ENCODE measurements at regions not wholly inside any gene's neighbourhood (a gene's known extent, or its start where the extent isn't known, plus 50 kb on each side); places are given as distances from the start of the nearest gene placed in this dataset.
A peak's percentile ranks its signal among the peaks of the same experiment; 100 is the strongest.

- Histone ChIP-seq H3K4me3 (ENCODE audit: low read depth in 2 of 2, low read length in 1 of 2) (peak overlapping the region; percentile 88 to 92), H4K20me1 (ENCODE audit: insufficient read depth) (no peaks in the 10 kb centered on the region), H2AFZ (ENCODE audit: low read depth) (peak overlapping the region; percentile 95), H3K36me3 (replicated peaks in 1 of 2; ENCODE audit: control insufficient read depth in 1 of 2, insufficient read depth in 2 of 2, low read length in 1 of 2) (no peaks in the 10 kb centered on the region), H3K4me2 (peak overlapping the region; percentile 98), H3K4me1 (ENCODE audit: control insufficient read depth in 1 of 2, insufficient read depth in 2 of 2, low read depth in 1 of 2, low read length in 1 of 2) (peaks cover 0 to 7% of the 10 kb centered on the region in 2 experiments; a peak in 3 of 4 replicates), H3K9me2 (no peaks in the 10 kb centered on the region), H3F3A (replicated peaks; ENCODE audit: insufficient read depth) (peaks cover 44% of the 10 kb centered on the region), H3K9me3 (no peaks in the 10 kb centered on the region), H3K27ac (ENCODE audit: low read depth in 2 of 2, low read length in 1 of 2) (peak overlapping the region; percentile 85 to 97), H3K9ac (peak overlapping the region; percentile 78), H3K27me3 (ENCODE audit: insufficient read depth) (no peaks in the 10 kb centered on the region), H3K79me2 (ENCODE audit: insufficient read depth) (peaks cover 27% of the 10 kb centered on the region)
- DNase-seq = no peak
- ChIA-PET CTCF (interaction anchor here (0.6 to 3.3 kb wide), 12 partner anchors 8 to 880 kb away, joined by 3 to 12 read pairs (median 3); a partner anchor contains a TSS), POLR2A (interaction anchor here (0.9 to 5.4 kb wide), 24 partner anchors 9 to 1639 kb away, joined by 3 to 120 read pairs (median 4); a partner anchor contains a TSS)
- WGBS (ENCODE audit: low lambda C conversion rate) = 10% methylated on average over 9 of the region's 9 CpGs
- TF ChIP-seq TEAD4 (IDR thresholded peaks at IDR 0.05; ENCODE audit: borderline replicate concordance, insufficient read depth) = no peak
- no peak for TF ChIP-seq SIN3A (IDR thresholded peaks at IDR 0.05; ENCODE audit: borderline replicate concordance, low read depth, low read length)
- TF ChIP-seq CHD2 (IDR thresholded peaks at IDR 0.05; ENCODE audit: low read length, partially characterized antibody) = no peak
- TF ChIP-seq MAX (IDR thresholded peaks at IDR 0.05; ENCODE audit: low read depth) = 0 out of 2 replicates have a peak, but pooled peaks have one; percentile 7
- TF ChIP-seq EZH2phosphoT487 (IDR thresholded peaks at IDR 0.05; ENCODE audit: borderline replicate concordance, low read depth) = no peak
- TF ChIP-seq FOXM1 (IDR thresholded peaks at IDR 0.05; ENCODE audit: low read depth) = no peak
- TF ChIP-seq FOSL2 (IDR thresholded peaks at IDR 0.05; ENCODE audit: borderline replicate concordance, low read depth) = no peak
- TF ChIP-seq, protein P1, sequence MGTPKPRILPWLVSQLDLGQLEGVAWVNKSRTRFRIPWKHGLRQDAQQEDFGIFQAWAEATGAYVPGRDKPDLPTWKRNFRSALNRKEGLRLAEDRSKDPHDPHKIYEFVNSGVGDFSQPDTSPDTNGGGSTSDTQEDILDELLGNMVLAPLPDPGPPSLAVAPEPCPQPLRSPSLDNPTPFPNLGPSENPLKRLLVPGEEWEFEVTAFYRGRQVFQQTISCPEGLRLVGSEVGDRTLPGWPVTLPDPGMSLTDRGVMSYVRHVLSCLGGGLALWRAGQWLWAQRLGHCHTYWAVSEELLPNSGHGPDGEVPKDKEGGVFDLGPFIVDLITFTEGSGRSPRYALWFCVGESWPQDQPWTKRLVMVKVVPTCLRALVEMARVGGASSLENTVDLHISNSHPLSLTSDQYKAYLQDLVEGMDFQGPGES (IDR thresholded peaks at IDR 0.05; ENCODE audit: low read depth, low read length) = no peak
- TF ChIP-seq SMC3 (IDR thresholded peaks at IDR 0.05; ENCODE audit: low read depth, low read length) = no peak
- TF ChIP-seq TCF12 (IDR thresholded peaks at IDR 0.05) = 0 out of 2 replicates have a peak, but pooled peaks have one; percentile 1
- 0 out of 2 replicates have a peak, but pooled peaks have one; percentile 31 for TF ChIP-seq ELF1 (IDR thresholded peaks at IDR 0.05)
- no peak for TF ChIP-seq RXRA (IDR thresholded peaks at IDR 0.05; ENCODE audit: borderline replicate concordance, low read depth)
- TF ChIP-seq NRF1 (IDR thresholded peaks at IDR 0.05; ENCODE audit: low read depth, low read length) = no peak
- TF ChIP-seq EP300 (IDR thresholded peaks at IDR 0.05; ENCODE audit: borderline replicate concordance in 1 of 2, low read depth in 1 of 2, low read length in 1 of 2) = no peak
- TF ChIP-seq GABPA (IDR thresholded peaks at IDR 0.05; ENCODE audit: low read depth) = peak; percentile 58; the same call in 1 of the 2 replicates
- TF ChIP-seq, protein P2, sequence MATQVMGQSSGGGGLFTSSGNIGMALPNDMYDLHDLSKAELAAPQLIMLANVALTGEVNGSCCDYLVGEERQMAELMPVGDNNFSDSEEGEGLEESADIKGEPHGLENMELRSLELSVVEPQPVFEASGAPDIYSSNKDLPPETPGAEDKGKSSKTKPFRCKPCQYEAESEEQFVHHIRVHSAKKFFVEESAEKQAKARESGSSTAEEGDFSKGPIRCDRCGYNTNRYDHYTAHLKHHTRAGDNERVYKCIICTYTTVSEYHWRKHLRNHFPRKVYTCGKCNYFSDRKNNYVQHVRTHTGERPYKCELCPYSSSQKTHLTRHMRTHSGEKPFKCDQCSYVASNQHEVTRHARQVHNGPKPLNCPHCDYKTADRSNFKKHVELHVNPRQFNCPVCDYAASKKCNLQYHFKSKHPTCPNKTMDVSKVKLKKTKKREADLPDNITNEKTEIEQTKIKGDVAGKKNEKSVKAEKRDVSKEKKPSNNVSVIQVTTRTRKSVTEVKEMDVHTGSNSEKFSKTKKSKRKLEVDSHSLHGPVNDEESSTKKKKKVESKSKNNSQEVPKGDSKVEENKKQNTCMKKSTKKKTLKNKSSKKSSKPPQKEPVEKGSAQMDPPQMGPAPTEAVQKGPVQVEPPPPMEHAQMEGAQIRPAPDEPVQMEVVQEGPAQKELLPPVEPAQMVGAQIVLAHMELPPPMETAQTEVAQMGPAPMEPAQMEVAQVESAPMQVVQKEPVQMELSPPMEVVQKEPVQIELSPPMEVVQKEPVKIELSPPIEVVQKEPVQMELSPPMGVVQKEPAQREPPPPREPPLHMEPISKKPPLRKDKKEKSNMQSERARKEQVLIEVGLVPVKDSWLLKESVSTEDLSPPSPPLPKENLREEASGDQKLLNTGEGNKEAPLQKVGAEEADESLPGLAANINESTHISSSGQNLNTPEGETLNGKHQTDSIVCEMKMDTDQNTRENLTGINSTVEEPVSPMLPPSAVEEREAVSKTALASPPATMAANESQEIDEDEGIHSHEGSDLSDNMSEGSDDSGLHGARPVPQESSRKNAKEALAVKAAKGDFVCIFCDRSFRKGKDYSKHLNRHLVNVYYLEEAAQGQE (IDR thresholded peaks at IDR 0.05; ENCODE audit: low read depth, low read length) = no peak
- no peak for TF ChIP-seq RFX5 (IDR thresholded peaks at IDR 0.05; ENCODE audit: low read length)
- TF ChIP-seq POLR2AphosphoS5 (IDR thresholded peaks at IDR 0.05; ENCODE audit: low read depth, low read length) = no peak
- TF ChIP-seq JUND (IDR thresholded peaks at IDR 0.05) = no peak
- no peak for TF ChIP-seq YY1 (IDR thresholded peaks at IDR 0.05; ENCODE audit: low read depth)
- no peak for TF ChIP-seq GATA2 (CRISPR knock-in tag; IDR thresholded peaks at IDR 0.05)
- TF ChIP-seq MXI1 (IDR thresholded peaks at IDR 0.05; ENCODE audit: low read depth, low read length) = 0 out of 2 replicates have a peak, but pooled peaks have one; percentile 67
- TF ChIP-seq FOXJ3 (CRISPR knock-in tag; IDR thresholded peaks at IDR 0.05) = no peak
- no peak for TF ChIP-seq NFIC (IDR thresholded peaks at IDR 0.05; ENCODE audit: borderline replicate concordance)
- no peak for TF ChIP-seq MEF2A (IDR thresholded peaks at IDR 0.05; ENCODE audit: borderline replicate concordance, low read depth)
- TF ChIP-seq USF2 (IDR thresholded peaks at IDR 0.05; ENCODE audit: borderline replicate concordance, low read depth, low read length) = no peak
- TF ChIP-seq RCOR1 (IDR thresholded peaks at IDR 0.05; ENCODE audit: low read length) = no peak
Observed at GRCh38 chr6:26250698-26251044, 114.3 kb upstream of the BTN3A2 start.

Data from SK-N-SH (cell line).